ENCODE measurements at regions not wholly inside any gene's neighbourhood (a gene's known extent, or its start where the extent isn't known, plus 50 kb on each side); places are given as distances from the start of the nearest gene placed in this dataset.

GRCh38 chr1:168977618-168978017, 128.9 kb upstream of the ATP1B1 start:
- no peak overlapping the region for H3K4me3 ChIP-seq
- DNase-seq = no peak
- no peaks in the 10 kb centered on the region for H3K9me3 ChIP-seq
- peaks cover 0 to 5% (median 2%) of the 10 kb centered on the region in 4 donors for H3K4me1 ChIP-seq
- H3K36me3 ChIP-seq = no peaks in the 10 kb centered on the region
- intact Hi-C loops (cut with DNase I; ENCODE audit: low total_unique reads) (no loop called here), in situ Hi-C loops (cut with MboI; ENCODE audit: low pct_ligation_motif_present in 1 of 4, low pct_unique_long_range_greater_than_20kb in 1 of 4, low sequenced_read_pairs in 3 of 4) (no loop called here)
- H3K27me3 ChIP-seq = no peaks in the 10 kb centered on the region
- WGBS, 2 donors (ENCODE audit: low coverage in 1 of 2) = 76% methylated on average over 5 of the region's 5 CpGs
- TF ChIP-seq EP300 (IDR thresholded peaks at IDR 0.05; ENCODE audit: low read depth) = no peak
- TF ChIP-seq POLR2A (IDR thresholded peaks at IDR 0.05) = no peak
- TF ChIP-seq, protein P1, sequence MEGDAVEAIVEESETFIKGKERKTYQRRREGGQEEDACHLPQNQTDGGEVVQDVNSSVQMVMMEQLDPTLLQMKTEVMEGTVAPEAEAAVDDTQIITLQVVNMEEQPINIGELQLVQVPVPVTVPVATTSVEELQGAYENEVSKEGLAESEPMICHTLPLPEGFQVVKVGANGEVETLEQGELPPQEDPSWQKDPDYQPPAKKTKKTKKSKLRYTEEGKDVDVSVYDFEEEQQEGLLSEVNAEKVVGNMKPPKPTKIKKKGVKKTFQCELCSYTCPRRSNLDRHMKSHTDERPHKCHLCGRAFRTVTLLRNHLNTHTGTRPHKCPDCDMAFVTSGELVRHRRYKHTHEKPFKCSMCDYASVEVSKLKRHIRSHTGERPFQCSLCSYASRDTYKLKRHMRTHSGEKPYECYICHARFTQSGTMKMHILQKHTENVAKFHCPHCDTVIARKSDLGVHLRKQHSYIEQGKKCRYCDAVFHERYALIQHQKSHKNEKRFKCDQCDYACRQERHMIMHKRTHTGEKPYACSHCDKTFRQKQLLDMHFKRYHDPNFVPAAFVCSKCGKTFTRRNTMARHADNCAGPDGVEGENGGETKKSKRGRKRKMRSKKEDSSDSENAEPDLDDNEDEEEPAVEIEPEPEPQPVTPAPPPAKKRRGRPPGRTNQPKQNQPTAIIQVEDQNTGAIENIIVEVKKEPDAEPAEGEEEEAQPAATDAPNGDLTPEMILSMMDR (IDR thresholded peaks at IDR 0.05) = no peak
- TF ChIP-seq POLR2AphosphoS5 (IDR thresholded peaks at IDR 0.05) = no peak
- no peak overlapping the region for H3K27ac ChIP-seq

GRCh38 chr1:168979276-168979675, 127.2 kb upstream of the ATP1B1 start:
- intact Hi-C loops (cut with DNase I; ENCODE audit: low total_unique reads) = no loop called here
- 78 to 87% methylated on average over 3 to 4 of the region's 4 CpGs for WGBS, 2 donors (ENCODE audit: low coverage in 1 of 2)
- no peak overlapping the region for H3K27ac ChIP-seq

GRCh38 chr1:168980180-168980579, 126.3 kb upstream of the ATP1B1 start:
- TF ChIP-seq POLR2AphosphoS5 (IDR thresholded peaks at IDR 0.05) = no peak
- TF ChIP-seq, protein P1 (IDR thresholded peaks at IDR 0.05) = no peak
- no peak for TF ChIP-seq EP300 (IDR thresholded peaks at IDR 0.05; ENCODE audit: low read depth)
- TF ChIP-seq POLR2A (IDR thresholded peaks at IDR 0.05) = no peak
- Histone ChIP-seq H3K27ac (no peak overlapping the region), H3K27me3 (no peaks in the 10 kb centered on the region), H3K4me1 (no peaks in the 10 kb centered on the region), H3K9me3 (no peaks in the 10 kb centered on the region), H3K4me3 (no peak overlapping the region), H3K36me3 (no peaks in the 10 kb centered on the region)
- no peak for DNase-seq
- in situ Hi-C loops (cut with MboI; ENCODE audit: low pct_ligation_motif_present in 1 of 4, low pct_unique_long_range_greater_than_20kb in 1 of 4, low sequenced_read_pairs in 3 of 4) = no loop called here
- intact Hi-C loops (cut with DNase I; ENCODE audit: low total_unique reads) = no loop called here

More at GRCh38 chr1:168979276-168979675, 127.2 kb upstream of the ATP1B1 start:
- Histone ChIP-seq H3K4me3 (no peak overlapping the region), H3K27me3 (no peaks in the 10 kb centered on the region), H3K4me1 (no peaks in the 10 kb centered on the region), H3K9me3 (no peaks in the 10 kb centered on the region), H3K36me3 (no peaks in the 10 kb centered on the region)
- no peak for DNase-seq
- in situ Hi-C loops (cut with MboI; ENCODE audit: low pct_ligation_motif_present in 1 of 4, low pct_unique_long_range_greater_than_20kb in 1 of 4, low sequenced_read_pairs in 3 of 4) = no loop called here
- TF ChIP-seq POLR2AphosphoS5 (IDR thresholded peaks at IDR 0.05) = no peak
- TF ChIP-seq EP300 (IDR thresholded peaks at IDR 0.05; ENCODE audit: low read depth) = no peak
- TF ChIP-seq, protein P1 (IDR thresholded peaks at IDR 0.05) = no peak
- TF ChIP-seq POLR2A (IDR thresholded peaks at IDR 0.05) = no peak

- TF ChIP-seq POLR2A (IDR thresholded peaks at IDR 0.05) (no peak), EP300 (IDR thresholded peaks at IDR 0.05; ENCODE audit: low read depth) (no peak), POLR2AphosphoS5 (IDR thresholded peaks at IDR 0.05) (no peak)
- TF ChIP-seq, protein P1 (IDR thresholded peaks at IDR 0.05) = no peak
- H3K9me3 ChIP-seq = no peaks in the 10 kb centered on the region
- in situ Hi-C loops (cut with MboI; ENCODE audit: low pct_ligation_motif_present in 1 of 4, low pct_unique_long_range_greater_than_20kb in 1 of 4, low sequenced_read_pairs in 3 of 4) (no loop called here), intact Hi-C loops (cut with DNase I; ENCODE audit: low total_unique reads) (no loop called here)
- DNase-seq = no peak
- no peaks in the 10 kb centered on the region for H3K4me1 ChIP-seq
- no peaks in the 10 kb centered on the region for H3K27me3 ChIP-seq
- H3K36me3 ChIP-seq = no peaks in the 10 kb centered on the region
- H3K27ac ChIP-seq = no peak overlapping the region
- no peak overlapping the region for H3K4me3 ChIP-seq
Observed at GRCh38 chr1:168980656-168981055, 125.8 kb upstream of the ATP1B1 start.

All from transverse colon (tissue), 4 donors.